ENCODE measurements at regions not wholly inside any gene's neighbourhood (a gene's known extent, or its start where the extent isn't known, plus 50 kb on each side); places are given as distances from the start of the nearest gene placed in this dataset.

DNA sequence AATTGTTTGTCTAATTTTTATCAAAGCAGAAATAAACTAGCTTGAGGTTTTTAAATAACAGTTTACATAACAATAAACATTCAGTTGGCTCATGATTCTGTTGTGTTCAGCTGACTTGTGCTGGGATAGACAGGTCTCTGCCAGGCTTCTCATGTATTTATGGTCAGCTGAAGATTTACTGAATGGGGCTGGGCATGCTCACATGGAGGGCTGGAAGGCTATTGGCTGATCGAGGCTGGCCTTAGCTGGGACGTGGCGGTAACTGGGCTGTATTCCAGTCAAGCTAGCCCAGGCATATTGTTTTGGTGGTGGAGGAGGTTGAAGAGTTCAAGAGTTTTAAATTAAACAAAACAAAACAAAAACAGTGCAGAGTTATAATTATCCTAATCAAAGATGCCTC is 251.0 kb upstream of the MTPN start:
- TF ChIP-seq POLR2A (IDR thresholded peaks at IDR 0.05) = no peak
- TF ChIP-seq, protein P1, sequence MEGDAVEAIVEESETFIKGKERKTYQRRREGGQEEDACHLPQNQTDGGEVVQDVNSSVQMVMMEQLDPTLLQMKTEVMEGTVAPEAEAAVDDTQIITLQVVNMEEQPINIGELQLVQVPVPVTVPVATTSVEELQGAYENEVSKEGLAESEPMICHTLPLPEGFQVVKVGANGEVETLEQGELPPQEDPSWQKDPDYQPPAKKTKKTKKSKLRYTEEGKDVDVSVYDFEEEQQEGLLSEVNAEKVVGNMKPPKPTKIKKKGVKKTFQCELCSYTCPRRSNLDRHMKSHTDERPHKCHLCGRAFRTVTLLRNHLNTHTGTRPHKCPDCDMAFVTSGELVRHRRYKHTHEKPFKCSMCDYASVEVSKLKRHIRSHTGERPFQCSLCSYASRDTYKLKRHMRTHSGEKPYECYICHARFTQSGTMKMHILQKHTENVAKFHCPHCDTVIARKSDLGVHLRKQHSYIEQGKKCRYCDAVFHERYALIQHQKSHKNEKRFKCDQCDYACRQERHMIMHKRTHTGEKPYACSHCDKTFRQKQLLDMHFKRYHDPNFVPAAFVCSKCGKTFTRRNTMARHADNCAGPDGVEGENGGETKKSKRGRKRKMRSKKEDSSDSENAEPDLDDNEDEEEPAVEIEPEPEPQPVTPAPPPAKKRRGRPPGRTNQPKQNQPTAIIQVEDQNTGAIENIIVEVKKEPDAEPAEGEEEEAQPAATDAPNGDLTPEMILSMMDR (IDR thresholded peaks at IDR 0.05) = no peak

Data from transverse colon (tissue), 3 donors.